GM23338 (cell line): ENCODE measurements at regions not wholly inside any gene's neighbourhood (a gene's known extent, or its start where the extent isn't known, plus 50 kb on each side); places are given as distances from the start of the nearest gene placed in this dataset.

Experiments used
- ATAC-seq: fragments of 200-7000 bp; cut with Tn5 transposase; 3 replicates; pipeline ENCODE4 v1.9.1; 2020
- DNase-seq: peaks from one replicate; pipeline ENCODE4 v3.0.0-alpha.2; 2015; ENCODE audit warnings: low spot score
- H2AFZ ChIP-seq: fragments of 200-600 bp; sonication (generic); 2 replicates; pipeline ENCODE4 v1.8.0; 2016; ENCODE audit warnings: antibody characterized with exemption, mild to moderate bottlenecking, moderate library complexity
- H3F3A ChIP-seq: fragments of 200-600 bp; sonication (generic); replicated peaks from 2 replicates; pipeline ENCODE4 v1.8.0; 2017; ENCODE audit warnings: antibody characterized with exemption, mixed run types, low read depth
- H3K27ac ChIP-seq: fragments of 200-600 bp; sonication (generic); 2 replicates; pipeline ENCODE4 v1.6.1; 2016; ENCODE audit warnings: low read depth
- H3K27me3 ChIP-seq: fragments of 200-600 bp; sonication (generic); 2 replicates; pipeline ENCODE4 v1.8.0; 2016; ENCODE audit warnings: mild to moderate bottlenecking, mixed run types, moderate library complexity; ENCODE audit not compliant: insufficient read depth
- H3K36me3 ChIP-seq: fragments of 200-600 bp; sonication (generic); 2 replicates; pipeline ENCODE4 v1.8.0; 2016; ENCODE audit warnings: mild to moderate bottlenecking; ENCODE audit not compliant: insufficient read depth
- H3K4me1 ChIP-seq: fragments of 200-600 bp; sonication (generic); 2 replicates; pipeline ENCODE4 v1.8.0; 2016; ENCODE audit warnings: mild to moderate bottlenecking, moderate library complexity; ENCODE audit not compliant: insufficient read depth
- H3K4me2 ChIP-seq: fragments of 200-600 bp; sonication (generic); 2 replicates; pipeline ENCODE4 v1.7.1; 2017; ENCODE audit warnings: mixed run types
- H3K4me3 ChIP-seq: fragments of 200-600 bp; sonication (generic); 2 replicates; pipeline ENCODE4 v1.6.1; 2016; ENCODE audit warnings: mixed run types
- H3K79me2 ChIP-seq: fragments of 200-600 bp; sonication (generic); replicated peaks from 2 replicates; pipeline ENCODE4 v1.8.0; 2017; ENCODE audit warnings: mild to moderate bottlenecking; ENCODE audit not compliant: insufficient read depth
- H3K9me2 ChIP-seq: fragments of 200-600 bp; sonication (generic); 2 replicates; pipeline ENCODE4 v1.8.0; 2017; ENCODE audit not compliant: insufficient read depth
- H4K20me1 ChIP-seq: fragments of 200-600 bp; sonication (generic); replicated peaks from 2 replicates; pipeline ENCODE4 v1.8.0; 2017; ENCODE audit warnings: mild to moderate bottlenecking; ENCODE audit not compliant: insufficient read depth
- H3K27ac Mint-ChIP-seq: 2 replicates; pipeline ENCODE4 v1.8.0; 2020; ENCODE audit warnings: inconsistent platforms, mild to moderate bottlenecking, moderate library complexity, mixed read lengths
- H3K27me3 Mint-ChIP-seq: 3 replicates; pipeline ENCODE4 v1.8.0; 2022; ENCODE audit warnings: low read depth, mild to moderate bottlenecking, moderate library complexity, mixed read lengths, inconsistent platforms; ENCODE audit not compliant: insufficient read depth, poor library complexity
- H3K36me3 Mint-ChIP-seq: 3 replicates; pipeline ENCODE4 v1.8.0; 2021; ENCODE audit warnings: low read depth, mild to moderate bottlenecking, inconsistent platforms, moderate library complexity, mixed read lengths
- H3K4me1 Mint-ChIP-seq: 3 replicates; pipeline ENCODE4 v1.8.0; 2020; ENCODE audit warnings: mild to moderate bottlenecking, inconsistent platforms, mixed read lengths
- H3K4me3 Mint-ChIP-seq: 3 replicates; pipeline ENCODE4 v1.8.0; 2021; ENCODE audit warnings: moderate library complexity, mild to moderate bottlenecking, inconsistent platforms, mixed read lengths
- H3K9me3 Mint-ChIP-seq: 3 replicates; pipeline ENCODE4 v1.8.0; 2020; ENCODE audit warnings: moderate library complexity, mild to moderate bottlenecking, inconsistent platforms, mixed read lengths
- CREB1 ChIP-seq: fragments of 250-450 bp; sonication (Bioruptor Pico); IDR thresholded peaks from 2 replicates; pipeline ENCODE4 v1.5.0; 2020; ENCODE audit warnings: low read depth, mild to moderate bottlenecking, moderate library complexity
- EZH2phosphoT487 ChIP-seq: fragments of 200-600 bp; sonication (generic); IDR thresholded peaks from one replicate; pipeline ENCODE4 v1.8.1; 2018; ENCODE audit warnings: antibody characterized with exemption; ENCODE audit not compliant: unreplicated experiment
- REST ChIP-seq: IDR thresholded peaks from one replicate; pipeline ENCODE4 v1.6.1; 2018; ENCODE audit warnings: antibody characterized with exemption; ENCODE audit not compliant: unreplicated experiment
- ZNF462 ChIP-seq: fragments of 250-450 bp; sonication (Bioruptor Pico); IDR thresholded peaks from 2 replicates; pipeline ENCODE4 v1.5.0; 2020; ENCODE audit warnings: mild to moderate bottlenecking, moderate library complexity

GRCh38 chr2:59963157-59963556, 590.3 kb downstream of the BCL11A start:
- H3K27me3 ChIP-seq: no peaks in the 10 kb centered on the region
- TF ChIP-seq REST (no peak), ZNF462 (CRISPR knock-in tag) (no peak), EZH2phosphoT487 (no peak), CREB1 (CRISPR knock-in tag) (no peak)
- H2AFZ ChIP-seq: 0 out of 2 replicates have a peak overlapping the region, but pooled peaks have one; percentile 28
- Mint-ChIP-seq H3K27me3 (peaks cover 2% of the 10 kb centered on the region), H3K27ac (no peak overlapping the region), H3K36me3 (no peaks in the 10 kb centered on the region), H3K4me1 (peaks cover 28% of the 10 kb centered on the region), H3K9me3 (no peaks in the 10 kb centered on the region), H3K4me3 (no peak overlapping the region)
- ATAC-seq: no peak
- no peak for DNase-seq
- no peaks in the 10 kb centered on the region for H3K36me3 ChIP-seq
- H3K27ac ChIP-seq: no peak overlapping the region
- H3K79me2 ChIP-seq: no peaks in the 10 kb centered on the region
- H3K9me2 ChIP-seq: peaks cover 6% of the 10 kb centered on the region; the same call in 1 of the 2 replicates
- H3F3A ChIP-seq: no peaks in the 10 kb centered on the region
- H4K20me1 ChIP-seq: no peaks in the 10 kb centered on the region
- no peak overlapping the region for H3K4me3 ChIP-seq
- H3K4me2 ChIP-seq: no peak overlapping the region
- H3K4me1 ChIP-seq: peaks cover 22% of the 10 kb centered on the region
